Panc1 (cell line): ENCODE measurements at regions not wholly inside any gene's neighbourhood (a gene's known extent, or its start where the extent isn't known, plus 50 kb on each side); places are given as distances from the start of the nearest gene placed in this dataset.

ENCODE experiments used
- ATAC-seq: fragments of 200-7000 bp; cut with Tn5 transposase; 2 replicates; pipeline ENCODE4 v1.9.1; 2020; ENCODE audit warnings: mild to moderate bottlenecking, moderate library complexity
- BruUV-seq: library from RNA; stranded (reverse); fragments of 400-500 nt; replicated peaks from 2 replicates; lab custom pipeline; 2021; lab: Mats Ljungman, UMichigan
- CTCF ChIA-PET: fragments of 300-600 bp; sonication (Branson Sonifier 250); formaldehyde crosslinking; loops from one replicate; lab custom pipeline; 2022; ENCODE audit warnings: antibody characterized with exemption; lab: Charles Lee
- POLR2A ChIA-PET: fragments of 300-600 bp; sonication (Branson Sonifier 250); formaldehyde crosslinking; loops from one replicate; lab custom pipeline; 2022; ENCODE audit warnings: antibody characterized with exemption; lab: Charles Lee
- DNase-seq: peaks from one replicate; pipeline ENCODE4 v3.0.0-alpha.2; 2010; ENCODE audit warnings: low read depth, low spot score
- H3K27ac ChIP-seq: 2 replicates; pipeline ENCODE4 v1.5.1; 2011; ENCODE audit warnings: mild to moderate bottlenecking, low read length, inconsistent platforms
- H3K27me3 ChIP-seq: fragments of 200-500 bp; sonication (Bioruptor generic); 2 replicates; pipeline ENCODE4 v1.6.0; 2014; ENCODE audit warnings: low read length, inconsistent platforms; ENCODE audit not compliant: control insufficient read depth, insufficient read depth
- H3K36me3 ChIP-seq: fragments of 200-500 bp; sonication (Bioruptor generic); 2 replicates; pipeline ENCODE4 v1.5.1; 2014; ENCODE audit warnings: inconsistent platforms, mild to moderate bottlenecking, low read length, moderate library complexity; ENCODE audit not compliant: control insufficient read depth, insufficient read depth
- H3K4me1 ChIP-seq: 2 replicates; pipeline ENCODE4 v1.5.1; 2011; ENCODE audit warnings: inconsistent platforms, mild to moderate bottlenecking, low read length, moderate library complexity; ENCODE audit not compliant: control insufficient read depth, insufficient read depth
- H3K4me3 ChIP-seq, 2 experiments: 2 replicates each; pipeline ENCODE4 v1.5.1; 2011 to 2012; ENCODE audit warnings: low read depth in 2 of 2, low read length in 2 of 2, mild to moderate bottlenecking in 2 of 2, inconsistent platforms in 1 of 2, moderate library complexity in 1 of 2
- H3K9me3 ChIP-seq: fragments of 200-500 bp; sonication (Bioruptor generic); 2 replicates; pipeline ENCODE4 v1.5.1; 2014; ENCODE audit warnings: low read depth, mild to moderate bottlenecking, inconsistent platforms, low read length, moderate library complexity; ENCODE audit not compliant: control insufficient read depth, insufficient read depth
- CTCF ChIP-seq: fragments of 450-650 bp; IDR thresholded peaks from 2 replicates; pipeline ENCODE4 v1.5.1; 2017; ENCODE audit warnings: mild to moderate bottlenecking
- POLR2AphosphoS5 ChIP-seq: IDR thresholded peaks from 2 replicates; pipeline ENCODE4 v1.6.1; 2012; ENCODE audit warnings: mild to moderate bottlenecking, low read depth, low read length, moderate library complexity
- REST ChIP-seq, 2 experiments: IDR thresholded peaks; 2 replicates each; pipeline ENCODE4 v1.6.1; 2011 to 2012; ENCODE audit warnings: low read depth in 2 of 2, control low read depth in 1 of 2, low read length in 1 of 2, mild to moderate bottlenecking in 1 of 2, moderate library complexity in 1 of 2; ENCODE audit not compliant: insufficient read depth in 1 of 2
- SIN3A ChIP-seq: IDR thresholded peaks from 2 replicates; pipeline ENCODE4 v1.6.1; 2012; ENCODE audit warnings: low read depth, mild to moderate bottlenecking, low read length, moderate library complexity, borderline replicate concordance; ENCODE audit not compliant: insufficient read depth
- TCF7L2 ChIP-seq: IDR thresholded peaks from 2 replicates; pipeline ENCODE4 v1.6.1; 2011; ENCODE audit warnings: mild to moderate bottlenecking, low read depth, low read length, inconsistent platforms
- in situ Hi-C: cut with HindIII; loops from 2 replicates; pipeline ENCODE4 v1.10.0; 2016; ENCODE audit warnings: low sequenced_read_pairs, low pct_unique_long_range_greater_than_20kb
- intact Hi-C: fragments of 100-400 bp; cut with micrococcal nuclease; formaldehyde crosslinking; loops from one replicate; pipeline ENCODE4 v1.10.0; 2022; ENCODE audit not compliant: unreplicated experiment

GRCh38 chr2:134031539-134031938 is 222.3 kb upstream of the MGAT5 start:
- DNase-seq (no peak), ATAC-seq (no peak)
- H3K27ac ChIP-seq = no peak overlapping the region
- H3K4me1 ChIP-seq = no peaks in the 10 kb centered on the region
- no peaks in the 10 kb centered on the region for H3K9me3 ChIP-seq
- H3K27me3 ChIP-seq = no peaks in the 10 kb centered on the region; the same call in 1 of the 2 replicates
- no peaks in the 10 kb centered on the region for H3K36me3 ChIP-seq
- no peak overlapping the region for H3K4me3 ChIP-seq
- in situ Hi-C loops (no loop called here), intact Hi-C loops (no loop called here)
- POLR2A ChIA-PET = no interaction called here
- no peak for TF ChIP-seq TCF7L2
- CTCF ChIA-PET = no interaction called here
- no TSS peak for BruUV-seq

GRCh38 chr2:134035605-134036370 is 218.1 kb upstream of the MGAT5 start:
- no peak for DNase-seq
- ChIA-PET CTCF (no interaction called here), POLR2A (no interaction called here)
- Histone ChIP-seq H3K4me3 (no peak overlapping the region), H3K9me3 (no peaks in the 10 kb centered on the region), H3K27me3 (no peaks in the 10 kb centered on the region), H3K4me1 (no peaks in the 10 kb centered on the region), H3K36me3 (no peaks in the 10 kb centered on the region), H3K27ac (no peak overlapping the region)
- intact Hi-C loops (no loop called here), in situ Hi-C loops (no loop called here)
- TF ChIP-seq REST (IDR thresholded peaks at IDR 0.05; ENCODE audit: insufficient read depth in 1 of 2, low read depth in 2 of 2, low read length in 1 of 2) = no peak
- TF ChIP-seq POLR2AphosphoS5 = no peak
- no peak for TF ChIP-seq CTCF
- ATAC-seq = no peak
- no TSS peak for BruUV-seq

DNA sequence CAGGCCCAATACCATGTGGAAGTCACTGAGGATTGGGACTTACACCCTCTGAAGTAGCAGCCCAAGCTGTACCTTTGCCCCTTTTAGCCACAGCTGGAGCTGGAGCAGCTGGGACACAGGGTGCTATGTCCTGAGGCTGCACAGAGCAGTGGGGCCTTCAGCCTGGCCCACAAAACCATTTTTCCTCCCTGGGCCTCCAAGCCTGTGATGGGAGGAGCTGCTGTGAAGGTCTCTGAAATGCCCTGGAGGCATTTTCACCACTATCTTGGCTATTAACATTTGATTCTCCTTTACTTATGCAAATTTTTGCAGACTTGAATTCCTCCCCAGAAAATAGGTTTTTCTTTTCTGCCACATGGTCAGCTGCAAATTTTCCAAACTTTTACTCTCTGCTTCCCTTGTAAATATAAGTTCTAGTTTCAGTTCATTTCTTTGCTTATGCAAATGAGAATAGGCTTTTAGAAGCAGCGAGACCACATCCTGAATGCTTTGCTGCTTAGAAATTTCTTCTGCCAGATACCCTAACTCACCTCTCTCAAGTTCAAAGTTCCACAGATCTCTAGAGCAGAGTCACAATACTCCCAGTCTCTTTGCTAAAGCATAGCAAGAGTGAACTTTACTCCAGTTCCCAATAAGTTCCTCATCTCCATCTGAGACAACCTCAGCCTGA is 213.8 kb upstream of the MGAT5 start:
- ChIA-PET CTCF (no interaction called here), POLR2A (no interaction called here)
- ATAC-seq (no peak), DNase-seq (no peak)
- Histone ChIP-seq H3K27me3 (no peaks in the 10 kb centered on the region), H3K27ac (no peak overlapping the region), H3K36me3 (no peaks in the 10 kb centered on the region), H3K4me1 (no peaks in the 10 kb centered on the region), H3K4me3 (no peak overlapping the region), H3K9me3 (no peaks in the 10 kb centered on the region)
- in situ Hi-C loops = no loop called here
- TF ChIP-seq TCF7L2 = no peak
- TF ChIP-seq POLR2AphosphoS5 = no peak
- no peak for TF ChIP-seq SIN3A
- no peak for TF ChIP-seq CTCF
- no peak for TF ChIP-seq REST (IDR thresholded peaks at IDR 0.05; ENCODE audit: insufficient read depth in 1 of 2, low read depth in 2 of 2, low read length in 1 of 2)
- no TSS peak for BruUV-seq
- intact Hi-C loops = no loop called here
